Stimulated activated CD4-positive, alpha-beta T cell treated with anti-CD3 and anti-CD28 coated beads, TNF-alpha, amount 100 ng/mL, for 48 hours (primary cell): ENCODE measurements at regions not wholly inside any gene's neighbourhood (a gene's known extent, or its start where the extent isn't known, plus 50 kb on each side); places are given as distances from the start of the nearest gene placed in this dataset.
"Not testable (repeated sequence)": the region's sequence is repeated elsewhere in the genome, so short reads cannot be mapped to it uniquely, and the experiment has no call there.

ENCODE experiments used
- DNase-seq, 3 donors: peaks; one replicate each; pipeline ENCODE4 v3.0.0-alpha.2; 2020; ENCODE audit warnings: low read depth in 3 of 3

- DNase-seq: no peak
Measured at GRCh38 chr1:113298941-113299340, 91.4 kb upstream of the MAGI3 start.

- no peak for DNase-seq
Measured at GRCh38 chr1:113302636-113303035, 87.7 kb upstream of the MAGI3 start.

DNA sequence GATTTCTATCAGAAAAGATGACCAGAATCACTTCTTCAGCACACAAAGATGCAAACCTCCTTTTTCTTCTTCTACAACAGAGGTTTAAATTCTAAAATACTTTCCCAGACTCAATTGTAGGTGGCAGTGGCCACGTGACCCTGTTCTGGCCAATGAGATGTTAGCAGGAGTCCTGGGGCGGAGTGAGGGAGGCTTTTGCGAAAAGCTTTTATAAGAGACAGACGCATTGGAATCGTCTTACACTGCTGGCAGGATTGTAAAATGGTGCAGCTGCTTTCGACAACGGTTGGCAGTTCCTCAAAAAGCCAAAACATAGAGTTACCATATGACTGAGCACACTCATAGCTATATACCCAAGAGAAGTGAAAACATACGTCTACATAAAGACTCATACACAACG, 87.0 kb upstream of the MAGI3 start:
- no peak for DNase-seq

DNA sequence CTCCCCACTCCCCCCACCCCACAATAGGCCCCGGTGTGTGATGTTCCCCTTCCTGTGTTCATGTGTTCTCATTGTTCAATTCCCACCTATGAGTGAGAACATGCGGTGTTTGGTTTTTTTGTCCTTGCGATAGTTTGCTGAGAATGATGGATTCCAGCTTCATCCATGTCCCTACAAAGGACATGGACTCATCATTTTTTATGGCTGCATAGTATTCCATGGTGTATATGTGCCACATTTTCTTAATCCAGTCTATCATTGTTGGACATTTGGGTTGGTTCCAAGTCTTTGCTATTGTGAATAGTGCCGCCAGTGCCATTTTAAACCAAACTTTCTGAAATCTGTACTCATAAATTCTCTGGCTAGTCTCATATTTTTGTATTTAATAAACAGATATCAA, 85.3 kb upstream of the MAGI3 start:
- not testable (repeated sequence) for DNase-seq

GRCh38 chr1:113307771-113308445, 82.4 kb upstream of the MAGI3 start:
- no peak for DNase-seq

DNA sequence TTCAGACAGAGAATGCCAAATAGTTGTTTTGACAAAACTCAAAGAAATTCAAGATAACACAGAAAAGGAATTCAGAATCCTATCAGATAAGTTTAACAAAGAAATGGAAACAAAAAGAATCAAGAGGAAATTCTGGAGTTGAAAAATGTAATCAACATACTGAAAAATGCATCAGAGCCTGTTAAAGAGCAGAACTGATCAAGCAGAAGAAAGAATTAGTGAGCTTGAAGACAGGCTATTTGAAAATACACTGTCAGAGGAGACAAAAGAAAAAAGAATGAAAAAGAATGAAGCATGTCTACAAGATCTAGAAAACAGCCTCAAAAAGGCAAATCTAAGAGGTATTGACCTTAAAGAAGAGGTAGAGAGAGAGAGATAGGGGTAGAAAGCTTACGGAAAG, 77.7 kb upstream of the MAGI3 start:
- DNase-seq: not testable (repeated sequence)

DNA sequence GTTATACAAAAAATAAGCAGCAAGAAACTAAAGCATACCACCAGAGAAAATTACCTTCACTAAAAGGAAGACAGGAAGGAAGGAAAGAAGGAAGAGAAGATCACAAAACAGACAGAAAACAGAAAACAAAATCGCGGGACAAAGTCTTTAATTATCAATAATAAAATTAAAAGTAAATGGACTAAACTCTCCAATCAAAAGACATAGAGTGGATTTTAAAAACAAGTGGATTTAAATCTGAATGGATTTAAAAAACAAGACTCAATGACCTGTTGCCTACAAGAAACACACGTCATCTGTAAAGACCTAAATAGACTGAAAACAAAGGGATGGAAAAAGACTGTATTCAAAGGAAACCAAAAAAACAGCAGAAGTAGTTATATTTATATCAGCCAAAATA, 75.7 kb upstream of the MAGI3 start:
- no peak for DNase-seq

- DNase-seq: no peak
Measured at GRCh38 chr1:113320272-113320671, 70.0 kb upstream of the MAGI3 start.

DNA sequence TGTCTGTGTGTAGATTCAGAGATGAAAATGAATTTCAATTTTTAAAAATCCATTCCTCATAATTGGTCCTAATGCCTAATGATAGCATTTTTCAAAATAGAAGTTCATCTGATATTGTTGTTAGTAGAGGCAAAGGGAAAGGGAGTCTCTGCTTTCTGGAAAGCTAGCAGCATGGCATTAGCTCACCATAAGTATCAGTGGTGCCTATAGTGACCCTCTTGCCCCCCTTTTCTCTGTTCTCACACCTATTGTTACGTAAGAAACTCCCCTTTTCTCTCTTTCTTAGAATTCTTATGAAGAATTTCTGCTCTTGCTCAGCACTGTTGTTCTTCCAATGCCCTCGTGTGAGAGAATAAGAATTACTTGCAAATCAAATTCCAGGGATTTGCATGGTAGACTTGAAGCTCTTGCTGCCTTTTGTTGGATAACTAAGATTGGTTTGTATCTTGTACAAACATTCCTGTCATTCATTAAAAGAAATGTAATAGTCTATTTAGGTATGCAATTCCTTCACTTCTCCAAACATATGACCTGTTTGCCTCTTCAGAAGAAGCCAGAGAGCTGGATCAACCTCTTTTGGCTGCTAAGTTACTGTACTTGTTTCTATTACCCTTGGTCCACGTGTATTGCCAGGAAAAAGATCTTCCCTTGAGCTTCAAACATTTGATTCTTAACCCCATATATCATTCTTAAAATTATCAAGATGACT, 69.2 kb upstream of the MAGI3 start:
- DNase-seq: no peak

DNA sequence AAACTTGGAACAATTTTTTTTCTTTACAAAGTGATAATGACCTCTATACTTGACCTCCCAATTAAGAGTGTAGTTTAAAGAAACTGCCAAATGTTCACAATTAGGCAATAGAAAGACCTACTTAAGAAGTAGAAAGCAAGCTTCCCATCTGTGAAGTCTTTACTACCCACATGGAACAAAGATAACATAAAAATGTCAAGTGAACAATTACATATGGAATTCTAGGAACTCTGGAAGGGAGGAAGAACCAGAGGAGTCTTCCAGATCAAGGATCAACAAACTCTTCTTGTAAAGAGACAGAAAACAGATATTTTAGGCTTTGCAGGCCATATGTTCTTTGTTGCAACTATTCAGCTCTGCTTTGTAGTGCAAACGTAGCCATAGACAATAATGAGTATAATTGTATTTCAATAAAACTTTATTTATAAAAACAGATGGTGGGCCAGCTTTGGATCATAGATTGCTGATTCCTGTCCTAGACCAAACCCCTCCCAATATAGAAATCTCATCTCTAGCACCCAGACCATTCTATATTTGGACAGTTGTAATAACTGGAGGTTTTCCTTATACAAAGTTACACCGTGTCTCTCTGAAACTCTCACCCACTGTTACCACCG, 68.4 kb upstream of the MAGI3 start:
- DNase-seq: no peak

- no peak for DNase-seq
Measured at GRCh38 chr1:113322439-113322838, 67.9 kb upstream of the MAGI3 start.

GRCh38 chr1:113325022-113325421, 65.3 kb upstream of the MAGI3 start:
- DNase-seq: no peak

GRCh38 chr1:113326976-113327375, 63.3 kb upstream of the MAGI3 start:
- no peak for DNase-seq

DNA sequence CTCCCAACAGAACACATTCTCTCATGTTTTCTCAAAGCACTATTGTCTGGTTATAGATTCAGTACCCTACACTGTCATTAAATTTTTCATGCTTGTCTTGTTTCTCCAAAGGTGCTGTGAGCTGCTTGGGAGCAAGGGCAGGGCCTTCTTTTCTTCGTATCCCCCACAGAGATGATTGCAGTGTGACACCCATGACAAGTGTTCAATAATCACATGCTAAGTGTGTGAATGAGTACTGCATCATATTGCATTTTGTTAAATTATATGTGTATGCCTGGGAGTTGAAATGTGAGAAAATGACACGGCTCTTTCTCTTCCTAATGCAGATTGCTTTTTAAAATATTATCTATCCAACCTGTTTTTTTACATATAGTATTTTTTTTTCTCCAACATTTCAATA, 57.3 kb upstream of the MAGI3 start:
- DNase-seq: no peak

DNA sequence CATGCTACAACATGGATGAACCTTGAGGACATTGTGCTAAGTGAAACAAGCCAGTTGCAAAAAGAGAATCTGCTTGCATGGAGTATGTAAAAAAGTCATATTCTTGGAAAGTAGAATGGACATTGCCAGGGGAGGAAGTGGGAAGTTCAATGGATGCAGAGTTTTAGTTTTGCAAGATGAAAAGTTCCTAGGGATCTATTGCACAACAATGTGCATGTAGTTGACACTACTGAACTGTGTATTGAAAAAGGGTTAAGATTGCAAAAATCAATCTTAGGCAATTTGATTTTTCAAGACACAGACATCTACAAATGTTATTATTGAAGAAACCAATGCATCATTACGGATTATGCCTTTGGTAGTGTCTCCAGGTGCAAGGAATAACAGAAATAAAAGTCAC, 50.3 kb upstream of the MAGI3 start:
- no peak for DNase-seq
